Prostate gland (tissue), 2 donors: ENCODE measurements at regions not wholly inside any gene's neighbourhood (a gene's known extent, or its start where the extent isn't known, plus 50 kb on each side); places are given as distances from the start of the nearest gene placed in this dataset.

Source experiments
- CTCF ChIP-seq, 4 experiments: fragments of 200-600 bp in 2 of 4; fragments of 450-650 bp in 2 of 4; sonication (generic) in 2 of 4; IDR thresholded peaks; 1 replicate in 3 of 4; 2 replicates in 1 of 4; pipeline ENCODE4 v1.5.1; 2016 to 2019; ENCODE audit warnings: antibody characterized with exemption in 4 of 4, mild to moderate bottlenecking in 2 of 4, moderate library complexity in 2 of 4
- POLR2A ChIP-seq: fragments of 450-650 bp; IDR thresholded peaks from one replicate; pipeline ENCODE4 v1.6.1; 2016; ENCODE audit warnings: antibody characterized with exemption, mild to moderate bottlenecking

- TF ChIP-seq CTCF (IDR thresholded peaks at IDR 0.05) (no peak), POLR2A (no peak)
These were observed 82.5 kb upstream of the DCBLD2 start for GRCh38 chr3:98984024-98984423.
